H1 (cell line): ENCODE measurements at regions not wholly inside any gene's neighbourhood (a gene's known extent, or its start where the extent isn't known, plus 50 kb on each side); places are given as distances from the start of the nearest gene placed in this dataset.
A peak's percentile ranks its signal among the peaks of the same experiment; 100 is the strongest.

Source experiments
- CTCF ChIA-PET: fragments of 300-600 bp; sonication (Branson Sonifier 250); formaldehyde crosslinking; loops from one replicate; lab custom pipeline; 2021; ENCODE audit not compliant: partially characterized antibody; lab: Charles Lee
- POLR2A ChIA-PET: fragments of 300-600 bp; sonication (Branson Sonifier 250); formaldehyde crosslinking; loops from one replicate; lab custom pipeline; 2021; ENCODE audit warnings: inconsistent platforms; ENCODE audit not compliant: partially characterized antibody; lab: Charles Lee
- DNase-seq, 2 experiments: peaks; one replicate each; pipeline versions ENCODE4 v3.0.0 to v3.0.0-alpha.2; 2010 to 2022; ENCODE audit warnings: low spot score in 2 of 2, low read depth in 1 of 2, mixed read lengths in 1 of 2
- FAIRE-seq: peaks from 2 replicates; lab custom pipeline; 2011; peaks lifted over from hg19 to GRCh38; lab: Jason Lieb, UNC
- H2AFZ ChIP-seq: 2 replicates; pipeline ENCODE4 v1.8.1; 2012; ENCODE audit warnings: low read length, inconsistent platforms
- H2AK5ac ChIP-seq: 2 replicates; pipeline ENCODE4 v1.6.1; 2013; ENCODE audit warnings: low read depth, low read length
- H2BK120ac ChIP-seq: replicated peaks from 2 replicates; pipeline ENCODE3; 2013; ENCODE audit warnings: low read depth, low read length, inconsistent platforms
- H2BK12ac ChIP-seq: 2 replicates; pipeline ENCODE4 v1.6.1; 2013; ENCODE audit warnings: low read depth, low read length
- H2BK15ac ChIP-seq: 2 replicates; pipeline ENCODE4 v1.6.1; 2013; ENCODE audit warnings: low read length
- H2BK20ac ChIP-seq: 2 replicates; pipeline ENCODE4 v1.6.1; 2013; ENCODE audit warnings: low read length
- H2BK5ac ChIP-seq: 2 replicates; pipeline ENCODE4 v1.6.1; 2013; ENCODE audit warnings: low read depth, low read length
- H3K14ac ChIP-seq: 2 replicates; pipeline ENCODE4 v1.6.1; 2013; ENCODE audit warnings: inconsistent platforms; ENCODE audit not compliant: insufficient read length
- H3K18ac ChIP-seq: 2 replicates; pipeline ENCODE4 v1.6.1; 2013; ENCODE audit warnings: low read length; ENCODE audit errors: extremely low read depth
- H3K23ac ChIP-seq: 2 replicates; pipeline ENCODE4 v1.6.1; 2013; ENCODE audit warnings: inconsistent platforms; ENCODE audit not compliant: insufficient read length
- H3K23me2 ChIP-seq: 2 replicates; pipeline ENCODE4 v1.6.1; 2013; ENCODE audit warnings: low read depth, low read length
- H3K27ac ChIP-seq: 2 replicates; pipeline ENCODE4 v1.6.1; 2011; ENCODE audit warnings: low read depth, low read length, inconsistent platforms
- H3K27me3 ChIP-seq, 4 experiments: replicated peaks in 1 of 4; 1 replicate in 1 of 4; 2 replicates in 3 of 4; pipeline versions ENCODE4 v1.6.1 to v1.8.1; 2011 to 2013; ENCODE audit warnings: low read length in 3 of 4, mild to moderate bottlenecking in 3 of 4, inconsistent platforms in 2 of 4, mixed read lengths in 2 of 4, moderate library complexity in 1 of 4; ENCODE audit not compliant: control insufficient read depth in 3 of 4, insufficient read depth in 3 of 4; ENCODE audit errors: extremely low read depth in 1 of 4
- H3K36me3 ChIP-seq, 4 experiments: 2 replicates each; pipeline versions ENCODE4 v1.6.1 to v1.8.1; 2011 to 2013; ENCODE audit warnings: mild to moderate bottlenecking in 4 of 4, low read length in 3 of 4, moderate library complexity in 2 of 4, control low read depth in 1 of 4, inconsistent platforms in 1 of 4; ENCODE audit not compliant: insufficient read depth in 4 of 4, control insufficient read depth in 2 of 4
- H3K4ac ChIP-seq: replicated peaks from 2 replicates; pipeline ENCODE3; 2013; ENCODE audit warnings: low read length, low read depth, mixed read lengths, inconsistent platforms; ENCODE audit not compliant: insufficient read length
- H3K4me1 ChIP-seq, 4 experiments: replicated peaks in 1 of 4; 1 replicate in 1 of 4; 2 replicates in 3 of 4; pipeline versions ENCODE4 v1.6.1 to v1.8.1; 2011 to 2013; ENCODE audit warnings: low read length in 3 of 4, inconsistent platforms in 2 of 4, mixed read lengths in 1 of 4; ENCODE audit not compliant: insufficient read depth in 4 of 4, control insufficient read depth in 3 of 4
- H3K4me2 ChIP-seq, 2 experiments: 2 replicates each; pipeline versions ENCODE4 v1.6.1 to v1.8.1; 2011 to 2013; ENCODE audit warnings: low read depth in 2 of 2, low read length in 2 of 2, control low read depth in 1 of 2, inconsistent platforms in 1 of 2, mild to moderate bottlenecking in 1 of 2; ENCODE audit not compliant: insufficient read depth in 1 of 2
- H3K4me3 ChIP-seq, 4 experiments: fragments of 200-600, 300-600 bp in 1 of 4; sonication (generic), shearing (Covaris generic), sonication (Bioruptor Twin) in 1 of 4; 2 replicates each; pipeline versions ENCODE4 v1.5.1 to v1.8.1; 2011 to 2016; ENCODE audit warnings: low read length in 4 of 4, low read depth in 3 of 4, control low read depth in 2 of 4, inconsistent platforms in 2 of 4, mild to moderate bottlenecking in 2 of 4, mixed read lengths in 1 of 4, moderate library complexity in 1 of 4; ENCODE audit not compliant: insufficient read depth in 2 of 4; ENCODE audit errors: extremely low read depth in 1 of 4
- H3K56ac ChIP-seq: replicated peaks from 2 replicates; pipeline ENCODE3; 2013; ENCODE audit warnings: low read depth, mild to moderate bottlenecking, mixed read lengths, low read length, inconsistent platforms; ENCODE audit not compliant: insufficient read length
- H3K79me1 ChIP-seq: 2 replicates; pipeline ENCODE4 v1.6.1; 2013; ENCODE audit warnings: low read depth, low read length, control low read depth
- H3K79me2 ChIP-seq, 2 experiments: 2 replicates each; pipeline versions ENCODE4 v1.6.1 to v1.8.1; 2012 to 2013; ENCODE audit warnings: low read length in 2 of 2, mild to moderate bottlenecking in 2 of 2, inconsistent platforms in 1 of 2; ENCODE audit not compliant: insufficient read depth in 2 of 2, control insufficient read depth in 1 of 2
- H3K9ac ChIP-seq, 4 experiments: replicated peaks in 1 of 4; 1 replicate in 1 of 4; 2 replicates in 3 of 4; pipeline versions ENCODE4 v1.6.1 to v1.8.1; 2011 to 2013; ENCODE audit warnings: low read depth in 3 of 4, low read length in 3 of 4, control low read depth in 2 of 4, mild to moderate bottlenecking in 2 of 4, moderate library complexity in 2 of 4, inconsistent platforms in 1 of 4; ENCODE audit errors: extremely low read depth in 1 of 4
- H3K9me3 ChIP-seq, 2 experiments: 2 replicates each; pipeline versions ENCODE4 v1.6.1 to v1.8.1; 2012 to 2013; ENCODE audit warnings: mild to moderate bottlenecking in 2 of 2, moderate library complexity in 2 of 2, control low read depth in 1 of 2, inconsistent platforms in 1 of 2, low read depth in 1 of 2, low read length in 1 of 2, mixed read lengths in 1 of 2; ENCODE audit not compliant: insufficient read depth in 2 of 2
- H4K20me1 ChIP-seq, 2 experiments: replicated peaks in 1 of 2; 2 replicates each; pipeline versions ENCODE3 to v1.8.1; 2011 to 2013; ENCODE audit warnings: inconsistent platforms in 2 of 2, low read length in 2 of 2, mild to moderate bottlenecking in 1 of 2; ENCODE audit not compliant: insufficient read depth in 2 of 2, control insufficient read depth in 1 of 2
- H4K5ac ChIP-seq: 2 replicates; pipeline ENCODE4 v1.6.1; 2013; ENCODE audit warnings: low read length, low read depth, mixed read lengths, inconsistent platforms; ENCODE audit not compliant: insufficient read length
- H4K8ac ChIP-seq: 2 replicates; pipeline ENCODE4 v1.8.0; 2013; ENCODE audit warnings: mild to moderate bottlenecking, moderate library complexity, low read length, inconsistent platforms; ENCODE audit not compliant: insufficient read depth; ENCODE audit errors: extremely low read depth
- H4K91ac ChIP-seq: replicated peaks from 2 replicates; pipeline ENCODE3; 2013; ENCODE audit warnings: low read length, mixed read lengths, inconsistent platforms; ENCODE audit not compliant: insufficient read length
- CEBPB ChIP-seq: IDR thresholded peaks from 2 replicates; pipeline ENCODE4 v1.6.1; 2012; ENCODE audit warnings: low read depth, low read length
- CTBP2 ChIP-seq: IDR thresholded peaks from 2 replicates; pipeline ENCODE4 v1.7.0; 2011; ENCODE audit warnings: borderline replicate concordance, mild to moderate bottlenecking, moderate library complexity, mixed read lengths, low read length; ENCODE audit not compliant: insufficient read depth, insufficient read length
- HDAC2 ChIP-seq, 2 experiments: fragments of 300-600 bp in 1 of 2; sonication (generic) in 1 of 2; IDR thresholded peaks; 2 replicates each; pipeline ENCODE4 v1.6.1; 2011 to 2012; ENCODE audit warnings: low read depth in 2 of 2, low read length in 2 of 2, mild to moderate bottlenecking in 2 of 2, moderate library complexity in 2 of 2, borderline replicate concordance in 1 of 2, inconsistent platforms in 1 of 2
- JUND ChIP-seq: IDR thresholded peaks from 2 replicates; pipeline ENCODE4 v1.6.1; 2011; ENCODE audit warnings: mild to moderate bottlenecking, improper control_type of control experiment, low read length
- KDM5A ChIP-seq: fragments of 200-600 bp; IDR thresholded peaks from 2 replicates; pipeline ENCODE4 v1.7.1; 2012; ENCODE audit warnings: mild to moderate bottlenecking, low read length, inconsistent platforms, mixed read lengths
- MAX ChIP-seq: IDR thresholded peaks from 2 replicates; pipeline ENCODE4 v1.6.1; 2012; ENCODE audit warnings: inconsistent platforms
- SP1 ChIP-seq: IDR thresholded peaks from 2 replicates; pipeline ENCODE4 v1.6.1; 2011; ENCODE audit warnings: low read depth, low read length
- SP4 ChIP-seq: IDR thresholded peaks from 2 replicates; pipeline ENCODE4 v1.6.1; 2012; ENCODE audit warnings: low read length, inconsistent platforms
- SUZ12 ChIP-seq: fragments of 200-600 bp; sonication (generic); IDR thresholded peaks from 2 replicates; pipeline ENCODE4 v1.6.1; 2012; ENCODE audit warnings: mild to moderate bottlenecking, inconsistent platforms, low read length, moderate library complexity, mixed read lengths
- TAF1 ChIP-seq: IDR thresholded peaks from 2 replicates; pipeline ENCODE4 v1.6.1; 2011; ENCODE audit warnings: mild to moderate bottlenecking, low read depth, low read length
- TAF7 ChIP-seq: optimal IDR thresholded peaks from 2 replicates; pipeline ENCODE3; 2011; ENCODE audit warnings: low read depth, mild to moderate bottlenecking, inconsistent platforms, low read length, moderate library complexity, borderline replicate concordance
- YY1 ChIP-seq: IDR thresholded peaks from 2 replicates; pipeline ENCODE4 v1.6.1; 2011; ENCODE audit warnings: low read depth, mild to moderate bottlenecking, low read length
- WGBS, 2 experiments: shearing (Covaris generic) in 1 of 2; methylation state at CpG; one replicate each; pipeline versions ENCODE4 v1.1.6 to v1.1.7; 2013 to 2015; ENCODE audit warnings: low lambda C conversion rate in 2 of 2, mixed read lengths in 2 of 2, inconsistent platforms in 1 of 2, low coverage in 1 of 2, missing lambda C conversion rate in 1 of 2; ENCODE audit not compliant: insufficient replicate concordance in 2 of 2, insufficient coverage in 1 of 2, insufficient read length in 1 of 2; ENCODE audit errors: extremely low coverage in 1 of 2, missing lambda C conversion rate in 1 of 2; 5-methylcytosine and 5-hydroxymethylcytosine counted together

- Histone ChIP-seq H2AK5ac (no peak overlapping the region), H3K23ac (no peak overlapping the region), H3K79me1 (no peaks in the 10 kb centered on the region), H4K5ac (no peak overlapping the region), H2BK120ac (no peak overlapping the region), H3K4me2 (no peak overlapping the region), H3K4ac (no peak overlapping the region), H3K14ac (no peak overlapping the region), H3K36me3 (no peaks in the 10 kb centered on the region), H3K27ac (no peak overlapping the region), H3K9me3 (no peaks in the 10 kb centered on the region), H4K20me1 (no peaks in the 10 kb centered on the region), H2BK15ac (no peak overlapping the region), H3K18ac (no peak overlapping the region), H3K23me2 (no peaks in the 10 kb centered on the region), H2AFZ (0 out of 2 replicates have a peak overlapping the region, but pooled peaks have one; percentile 84), H3K4me1 (no peaks in the 10 kb centered on the region; a peak in 3 of 7 replicates), H3K79me2 (no peaks in the 10 kb centered on the region), H4K91ac (no peak overlapping the region), H3K56ac (no peak overlapping the region), H4K8ac (no peak overlapping the region), H2BK5ac (no peak overlapping the region), H3K9ac (no peak overlapping the region), H3K4me3 (no peak overlapping the region), H2BK12ac (no peak overlapping the region), H2BK20ac (no peak overlapping the region), H3K27me3 (no peaks in the 10 kb centered on the region)
- FAIRE-seq = no peak
- WGBS, 2 experiments = 86% methylated on average over 1 of the region's 1 CpG; no CpG with 5 or more reads in 1 of the 2 experiments
- CTCF ChIA-PET = interaction anchor here (1.4 kb wide), 1 partner anchor 13 kb away, joined by 4 read pairs; no protein-coding TSS in a partner anchor
- POLR2A ChIA-PET = no interaction called here
- no peak for DNase-seq
- TF ChIP-seq JUND (no peak), TAF1 (no peak), CTBP2 (no peak), CEBPB (no peak), SUZ12 (no peak), MAX (no peak), KDM5A (no peak), YY1 (no peak), SP1 (no peak), HDAC2 (IDR thresholded peaks at IDR 0.05; ENCODE audit: borderline replicate concordance in 1 of 2, low read depth in 2 of 2, low read length in 2 of 2) (no peak), TAF7 (no peak), SP4 (no peak)
Observed at GRCh38 chr6:126807876-126808275, 310.6 kb upstream of the RSPO3 start.
